Stomach (tissue), 8 donors: ENCODE measurements at regions not wholly inside any gene's neighbourhood (a gene's known extent, or its start where the extent isn't known, plus 50 kb on each side); places are given as distances from the start of the nearest gene placed in this dataset.
"Not testable (repeated sequence)": the region's sequence is repeated elsewhere in the genome, so short reads cannot be mapped to it uniquely, and the experiment has no call there.

Source experiments
- DNase-seq, 2 donors: peaks; one replicate each; pipeline versions ENCODE4 v3.0.0 to v3.0.0-alpha.2; 2013 to 2019
- H3K27ac ChIP-seq, 5 donors: fragments of 200-600 bp in 4 of 5; sonication (generic) in 4 of 5; one replicate each; pipeline ENCODE4 v1.5.1; 2013 to 2019; ENCODE audit warnings: mild to moderate bottlenecking in 1 of 5, moderate library complexity in 1 of 5
- H3K27me3 ChIP-seq, 3 donors: fragments of 200-600 bp; sonication (generic); one replicate each; pipeline ENCODE4 v1.5.1; 2017 to 2019; ENCODE audit warnings: mixed run types in 1 of 3
- H3K36me3 ChIP-seq, 4 donors: fragments of 200-600 bp; sonication (generic); 1 replicate in 3 of 4; 2 replicates in 1 of 4; pipeline ENCODE4 v1.5.1; 2016 to 2019
- H3K4me1 ChIP-seq, 4 donors: fragments of 200-600 bp; sonication (generic); one replicate each; pipeline ENCODE4 v1.5.1; 2016 to 2019
- H3K4me3 ChIP-seq, 4 donors: fragments of 200-600 bp; sonication (generic) in 3 of 4; one replicate each; pipeline ENCODE4 v1.5.1; 2016 to 2019; ENCODE audit warnings: mild to moderate bottlenecking in 1 of 4
- H3K9me3 ChIP-seq, 4 donors: fragments of 200-600 bp; sonication (generic); one replicate each; pipeline ENCODE4 v1.5.1; 2016 to 2019
- EP300 ChIP-seq: sonication (generic); formaldehyde crosslinking; IDR thresholded peaks from one replicate; pipeline ENCODE4 v1.6.1; 2017; ENCODE audit warnings: antibody characterized with exemption
- POLR2A ChIP-seq, 4 donors: fragments of 450-650 bp; IDR thresholded peaks; one replicate each; pipeline ENCODE4 v1.6.1; 2016; ENCODE audit warnings: antibody characterized with exemption in 4 of 4, control low read depth in 2 of 4, mild to moderate bottlenecking in 1 of 4, moderate library complexity in 1 of 4
- POLR2AphosphoS5 ChIP-seq, 3 donors: sonication (generic); formaldehyde crosslinking; IDR thresholded peaks; one replicate each; pipeline ENCODE4 v1.6.1; 2016; ENCODE audit warnings: antibody characterized with exemption in 3 of 3
- WGBS, 5 donors: extraction: QIAGEN DNeasy Blood & Tissue Kit in 3 of 5; methylation state at CpG; one replicate each; pipeline versions ENCODE4 v1.1.5 to v1.1.7; 2013 to 2018; 5-methylcytosine and 5-hydroxymethylcytosine counted together
- intact Hi-C: fragments of 100-400 bp; cut with DNase I; formaldehyde crosslinking; loops from one replicate; pipeline ENCODE4 v1.15.1; 2023; ENCODE audit warnings: low total_unique reads
- TF ChIP-seq, protein P1 (sequence below), 7 experiments: fragments of 450-650 bp in 4 of 7; fragments of 200-600 bp in 3 of 7; sonication (generic) in 3 of 7; IDR thresholded peaks; one replicate each; pipeline ENCODE4 v1.5.1; 2016 to 2019; ENCODE audit warnings: antibody characterized with exemption in 7 of 7, control low read depth in 2 of 7, mild to moderate bottlenecking in 1 of 7
- donor health status: healthy with polysubstance abuse.
- donor health status: Bipolar disorder and iron deficiency.
- donor health status: healthy.

DNA sequence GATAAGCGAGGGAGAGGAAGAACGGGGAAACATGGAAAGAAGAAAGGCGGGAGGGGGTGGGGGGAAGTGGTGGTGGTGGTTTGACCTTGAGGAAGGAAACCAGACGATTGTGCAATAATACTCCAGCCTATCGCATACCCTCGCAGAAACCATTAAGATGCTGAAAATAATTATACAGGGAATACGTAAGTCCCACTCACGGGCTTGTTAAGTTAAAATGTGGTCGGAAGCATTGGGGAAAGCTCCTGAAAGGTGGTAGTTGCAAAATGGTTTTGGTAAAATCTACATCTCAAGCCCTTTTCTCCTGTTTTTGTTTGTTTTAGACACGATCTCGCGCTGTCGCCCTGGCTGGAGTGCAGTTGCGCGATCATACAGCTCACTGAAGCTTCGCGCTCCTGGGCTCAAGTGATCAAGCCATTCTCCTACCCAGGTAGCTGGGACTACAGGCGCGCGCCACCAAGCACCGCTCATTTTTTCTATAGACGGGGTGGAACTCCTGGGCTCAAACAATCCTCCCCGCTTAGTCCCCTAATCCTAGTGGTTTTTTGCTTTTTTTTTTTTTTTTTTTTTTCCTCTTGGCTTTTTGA lies 128.9 kb upstream of the ZNF184 start:
- peaks cover 0 to 9% (median 0%) of the 10 kb centered on the region in 4 donors for H3K4me1 ChIP-seq
- TF ChIP-seq, protein P1, sequence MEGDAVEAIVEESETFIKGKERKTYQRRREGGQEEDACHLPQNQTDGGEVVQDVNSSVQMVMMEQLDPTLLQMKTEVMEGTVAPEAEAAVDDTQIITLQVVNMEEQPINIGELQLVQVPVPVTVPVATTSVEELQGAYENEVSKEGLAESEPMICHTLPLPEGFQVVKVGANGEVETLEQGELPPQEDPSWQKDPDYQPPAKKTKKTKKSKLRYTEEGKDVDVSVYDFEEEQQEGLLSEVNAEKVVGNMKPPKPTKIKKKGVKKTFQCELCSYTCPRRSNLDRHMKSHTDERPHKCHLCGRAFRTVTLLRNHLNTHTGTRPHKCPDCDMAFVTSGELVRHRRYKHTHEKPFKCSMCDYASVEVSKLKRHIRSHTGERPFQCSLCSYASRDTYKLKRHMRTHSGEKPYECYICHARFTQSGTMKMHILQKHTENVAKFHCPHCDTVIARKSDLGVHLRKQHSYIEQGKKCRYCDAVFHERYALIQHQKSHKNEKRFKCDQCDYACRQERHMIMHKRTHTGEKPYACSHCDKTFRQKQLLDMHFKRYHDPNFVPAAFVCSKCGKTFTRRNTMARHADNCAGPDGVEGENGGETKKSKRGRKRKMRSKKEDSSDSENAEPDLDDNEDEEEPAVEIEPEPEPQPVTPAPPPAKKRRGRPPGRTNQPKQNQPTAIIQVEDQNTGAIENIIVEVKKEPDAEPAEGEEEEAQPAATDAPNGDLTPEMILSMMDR (IDR thresholded peaks at IDR 0.05), result no peak
- TF ChIP-seq EP300, result no peak
- TF ChIP-seq POLR2AphosphoS5 (IDR thresholded peaks at IDR 0.05), result no peak
- no peak for TF ChIP-seq POLR2A (IDR thresholded peaks at IDR 0.05)
- peaks cover 6 to 92% (median 54%) of the 10 kb centered on the region in 3 donors for H3K27me3 ChIP-seq
- intact Hi-C loops, result no loop called here
- peak overlapping the region in 1 of 4 donors; percentile 4 for H3K4me3 ChIP-seq
- WGBS, 5 donors, result 11 to 38% (median 14%) methylated on average over 23 of the region's 23 CpGs
- no peak overlapping the region for H3K27ac ChIP-seq
- H3K36me3 ChIP-seq, result no peaks in the 10 kb centered on the region
- peaks cover 0 to 18% (median 15%) of the 10 kb centered on the region in 4 donors for H3K9me3 ChIP-seq
- DNase-seq, result no peak

DNA sequence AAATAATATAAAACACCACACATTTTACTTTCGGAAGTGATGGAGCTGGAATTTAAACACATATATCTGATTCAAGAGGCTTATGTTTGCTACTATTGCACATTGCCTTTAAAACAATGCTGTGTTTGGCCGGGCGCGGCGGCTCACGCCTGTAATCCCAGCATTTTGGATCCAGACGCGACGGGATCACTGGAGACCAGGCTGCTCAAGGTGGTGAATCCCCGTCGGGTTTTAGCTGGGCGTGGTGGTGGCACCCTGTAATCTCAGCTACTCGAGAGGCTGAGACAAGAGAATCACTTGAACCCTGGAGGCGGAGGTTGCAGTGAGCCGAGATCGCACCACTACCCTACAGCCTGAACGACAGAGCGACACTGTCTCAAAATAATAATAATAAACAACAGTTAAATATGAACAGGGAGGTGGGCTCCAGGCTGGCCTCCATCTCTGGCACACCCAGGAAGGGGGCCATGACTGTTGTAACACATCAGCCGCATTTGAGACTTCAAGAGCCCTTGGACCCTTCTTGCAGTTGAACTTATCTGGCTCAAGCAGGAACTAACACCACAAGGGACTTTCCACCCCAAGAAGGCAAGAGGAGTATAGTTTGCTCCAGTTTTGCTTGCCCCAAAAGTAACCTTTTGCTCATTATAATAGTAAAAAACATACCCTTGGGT lies 127.1 kb upstream of the ZNF184 start:
- H3K36me3 ChIP-seq, result no peaks in the 10 kb centered on the region
- DNase-seq, result no peak
- peaks cover 0 to under 1% (median 0%) of the 10 kb centered on the region in 4 donors for H3K4me1 ChIP-seq
- H3K9me3 ChIP-seq, result peaks cover 0 to 18% (median 15%) of the 10 kb centered on the region in 4 donors
- H3K27me3 ChIP-seq, result peaks cover 8 to 93% (median 53%) of the 10 kb centered on the region in 3 donors
- TF ChIP-seq EP300, result no peak
- TF ChIP-seq POLR2A (IDR thresholded peaks at IDR 0.05), result no peak
- TF ChIP-seq, protein P1 (IDR thresholded peaks at IDR 0.05), result no peak
- TF ChIP-seq POLR2AphosphoS5 (IDR thresholded peaks at IDR 0.05), result no peak
- WGBS, 5 donors, result 89 to 92% (median 91%) methylated on average over 19 of the region's 19 CpGs
- no peak overlapping the region for H3K27ac ChIP-seq
- H3K4me3 ChIP-seq, result no peak overlapping the region
- intact Hi-C loops, result no loop called here

DNA sequence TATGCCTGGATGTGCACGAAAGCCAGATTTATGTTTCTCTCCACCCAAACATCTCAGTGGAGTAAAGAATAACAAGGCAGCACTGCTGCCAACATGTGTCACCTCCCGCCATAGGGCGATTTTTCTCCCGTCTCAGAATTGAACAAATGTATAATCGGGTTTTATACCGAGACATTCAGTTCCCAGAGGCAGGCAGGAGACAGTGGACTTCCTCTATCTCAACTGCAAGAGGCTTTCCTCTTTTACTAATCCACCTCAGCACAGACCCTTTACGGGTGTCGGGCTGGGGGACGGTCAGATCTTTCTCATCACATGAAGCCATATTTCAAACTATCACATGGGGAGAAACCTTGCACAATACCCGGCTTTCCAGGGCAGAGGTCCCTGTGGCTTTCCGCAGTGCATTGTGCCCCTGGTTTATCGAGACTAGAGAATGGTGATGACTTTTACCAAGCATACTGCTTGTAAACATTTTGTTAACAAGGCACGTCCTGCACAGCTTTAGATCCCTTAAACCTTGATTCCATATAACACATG lies 124.2 kb upstream of the ZNF184 start:
- H3K36me3 ChIP-seq, intact Hi-C loops, H3K4me3 ChIP-seq, DNase-seq, H3K27ac ChIP-seq: not testable (repeated sequence)
- Histone ChIP-seq H3K9me3 (peaks cover 0 to 21% (median 5%) of the 10 kb centered on the region in 4 donors), H3K27me3 (peaks cover 19 to 93% (median 57%) of the 10 kb centered on the region in 3 donors), H3K4me1 (peaks cover 0 to 13% (median 2%) of the 10 kb centered on the region in 4 donors)
- 69 to 75% (median 70%) methylated on average over 13 of the region's 13 CpGs for WGBS, 5 donors

- Histone ChIP-seq H3K27ac (no peak overlapping the region), H3K36me3 (no peaks in the 10 kb centered on the region), H3K4me1 (peaks cover 0 to 17% (median 2%) of the 10 kb centered on the region in 4 donors), H3K4me3 (no peak overlapping the region), H3K9me3 (peaks cover 0 to 15% (median 0%) of the 10 kb centered on the region in 4 donors), H3K27me3 (peaks cover 14 to 87% (median 61%) of the 10 kb centered on the region in 3 donors)
- TF ChIP-seq, protein P1 (IDR thresholded peaks at IDR 0.05), result no peak
- TF ChIP-seq POLR2AphosphoS5 (IDR thresholded peaks at IDR 0.05) (no peak), EP300 (no peak), POLR2A (IDR thresholded peaks at IDR 0.05) (no peak)
- intact Hi-C loops, result no loop called here
- no peak for DNase-seq
- WGBS, 5 donors, result 13 to 16% (median 14%) methylated on average over 5 of the region's 5 CpGs
Measured at GRCh38 chr6:27593861-27594260, 121.0 kb upstream of the ZNF184 start.
